Neuronal stem cell (in vitro differentiated cells): ENCODE measurements at regions not wholly inside any gene's neighbourhood (a gene's known extent, or its start where the extent isn't known, plus 50 kb on each side); places are given as distances from the start of the nearest gene placed in this dataset.

ENCODE experiments used
- DNase-seq: peaks from one replicate; pipeline ENCODE4 v3.0.0-alpha.2; 2013; ENCODE audit warnings: low spot score
- H2AFZ ChIP-seq: one replicate; pipeline ENCODE4 v1.6.1; 2013; ENCODE audit warnings: mild to moderate bottlenecking, low read length, inconsistent platforms
- H2AK5ac ChIP-seq: 2 replicates; pipeline ENCODE4 v1.6.1; 2013; ENCODE audit warnings: low read depth, mild to moderate bottlenecking, inconsistent platforms, low read length, moderate library complexity, mixed read lengths
- H2BK120ac ChIP-seq: 2 replicates; pipeline ENCODE4 v1.6.1; 2013; ENCODE audit warnings: low read depth, mild to moderate bottlenecking, inconsistent platforms, low read length, moderate library complexity, mixed read lengths
- H2BK12ac ChIP-seq: one replicate; pipeline ENCODE4 v1.6.1; 2013; ENCODE audit warnings: low read length, inconsistent platforms
- H2BK15ac ChIP-seq: 2 replicates; pipeline ENCODE4 v1.6.1; 2013; ENCODE audit warnings: mild to moderate bottlenecking, low read length, inconsistent platforms, mixed read lengths
- H2BK5ac ChIP-seq: one replicate; pipeline ENCODE4 v1.6.1; 2013; ENCODE audit warnings: inconsistent platforms, mild to moderate bottlenecking, low read length, moderate library complexity
- H3K14ac ChIP-seq: one replicate; pipeline ENCODE4 v1.6.1; 2013; ENCODE audit warnings: low read length, inconsistent platforms
- H3K18ac ChIP-seq: 2 replicates; pipeline ENCODE4 v1.6.1; 2013; ENCODE audit warnings: low read length, inconsistent platforms
- H3K23ac ChIP-seq: 2 replicates; pipeline ENCODE4 v1.6.1; 2013; ENCODE audit warnings: low read depth, mild to moderate bottlenecking, mixed read lengths, low read length, inconsistent platforms; ENCODE audit not compliant: poor library complexity
- H3K27ac ChIP-seq: replicated peaks from 3 replicates; pipeline ENCODE4 v1.5.1; 2013; ENCODE audit warnings: low read length, inconsistent platforms
- H3K27me3 ChIP-seq, 3 experiments: 2 replicates each; pipeline ENCODE4 v1.6.1; 2013; ENCODE audit warnings: low read length in 3 of 3, mild to moderate bottlenecking in 2 of 3, inconsistent platforms in 1 of 3, low read depth in 1 of 3, mixed read lengths in 1 of 3, moderate library complexity in 1 of 3; ENCODE audit not compliant: control insufficient read depth in 3 of 3, insufficient read depth in 3 of 3
- H3K36me3 ChIP-seq, 2 donors: replicated peaks in 1 of 2; 2 replicates each; pipeline ENCODE4 v1.6.1; 2013; ENCODE audit warnings: low read length in 2 of 2; ENCODE audit not compliant: control insufficient read depth in 2 of 2, insufficient read depth in 2 of 2
- H3K4ac ChIP-seq: 2 replicates; pipeline ENCODE4 v1.6.1; 2013; ENCODE audit warnings: inconsistent platforms, mild to moderate bottlenecking, low read length, moderate library complexity
- H3K4me1 ChIP-seq, 2 donors: 1 replicate in 1 of 2; 2 replicates in 1 of 2; pipeline ENCODE4 v1.6.1; 2013; ENCODE audit warnings: low read length in 2 of 2, low read depth in 1 of 2; ENCODE audit not compliant: control insufficient read depth in 2 of 2, insufficient read depth in 1 of 2
- H3K4me2 ChIP-seq: one replicate; pipeline ENCODE4 v1.6.1; 2013; ENCODE audit warnings: mild to moderate bottlenecking, low read length, inconsistent platforms; ENCODE audit not compliant: insufficient read depth, poor library complexity, severe bottlenecking
- H3K4me3 ChIP-seq, 2 donors: 2 replicates each; pipeline ENCODE4 v1.5.1; 2013; ENCODE audit warnings: low read length in 2 of 2, mild to moderate bottlenecking in 2 of 2, inconsistent platforms in 1 of 2, moderate library complexity in 1 of 2
- H3K79me1 ChIP-seq: one replicate; pipeline ENCODE4 v1.6.1; 2013; ENCODE audit warnings: low read depth, mild to moderate bottlenecking, inconsistent platforms, low read length, moderate library complexity
- H3K9ac ChIP-seq: one replicate; pipeline ENCODE4 v1.6.1; 2013; ENCODE audit warnings: mild to moderate bottlenecking, low read depth, low read length, inconsistent platforms; ENCODE audit not compliant: poor library complexity
- H3K9me3 ChIP-seq, 2 donors: replicated peaks in 1 of 2; 2 replicates each; pipeline versions ENCODE3 to v1.6.1; 2013; ENCODE audit warnings: low read length in 2 of 2, mild to moderate bottlenecking in 2 of 2, inconsistent platforms in 1 of 2, low read depth in 1 of 2, mixed read lengths in 1 of 2, moderate library complexity in 1 of 2; ENCODE audit not compliant: control insufficient read depth in 2 of 2, insufficient read depth in 1 of 2
- H4K8ac ChIP-seq: one replicate; pipeline ENCODE4 v1.6.1; 2013; ENCODE audit warnings: low read depth, mild to moderate bottlenecking, inconsistent platforms, low read length, moderate library complexity
- H4K91ac ChIP-seq: one replicate; pipeline ENCODE4 v1.6.1; 2013; ENCODE audit warnings: low read length, low read depth, mild to moderate bottlenecking, inconsistent platforms; ENCODE audit not compliant: poor library complexity
- WGBS, 2 donors: extraction: QIAGEN DNeasy Blood & Tissue Kit; methylation state at CpG; one replicate each; pipeline ENCODE4 v1.1.7; 2013; ENCODE audit warnings: missing lambda C conversion rate in 2 of 2, mixed read lengths in 1 of 2; ENCODE audit not compliant: insufficient read length in 2 of 2, insufficient replicate concordance in 1 of 2; ENCODE audit errors: extremely low coverage in 2 of 2; 5-methylcytosine and 5-hydroxymethylcytosine counted together

GRCh38 chr1:234960722-234961455 is 167.7 kb downstream of the TOMM20 start:
- H3K23ac ChIP-seq, result no peak overlapping the region
- H4K91ac ChIP-seq, result no peak overlapping the region
- H3K14ac ChIP-seq, result no peak overlapping the region
- peaks cover 29 to 61% of the 10 kb centered on the region in 2 donors for H3K4me1 ChIP-seq
- peak overlapping the region; percentile 2 for H2AFZ ChIP-seq
- no peaks in the 10 kb centered on the region for H3K79me1 ChIP-seq
- H2BK120ac ChIP-seq, result no peak overlapping the region
- H3K4ac ChIP-seq, result no peak overlapping the region
- no peaks in the 10 kb centered on the region for H3K27me3 ChIP-seq
- H3K4me3 ChIP-seq, result no peak overlapping the region
- no peak overlapping the region for H3K27ac ChIP-seq
- no peaks in the 10 kb centered on the region for H3K36me3 ChIP-seq
- H2BK12ac ChIP-seq, result no peak overlapping the region
- no peak overlapping the region for H2BK15ac ChIP-seq
- no peak overlapping the region for H3K18ac ChIP-seq
- H2AK5ac ChIP-seq, result no peak overlapping the region
- WGBS, 2 donors, result no CpG with 5 or more reads among the region's 17 CpGs
- no peak overlapping the region for H3K4me2 ChIP-seq
- H4K8ac ChIP-seq, result no peak overlapping the region
- H3K9me3 ChIP-seq, result no peaks in the 10 kb centered on the region
- H2BK5ac ChIP-seq, result no peak overlapping the region
- no peak for DNase-seq
- H3K9ac ChIP-seq, result no peak overlapping the region

GRCh38 chr1:234958706-234959657 is 169.7 kb downstream of the TOMM20 start:
- H3K4me2 ChIP-seq, result no peak overlapping the region
- DNase-seq, result no peak
- H3K14ac ChIP-seq, result no peak overlapping the region
- no peak overlapping the region for H3K9ac ChIP-seq
- H2BK15ac ChIP-seq, result peak overlapping the region; percentile 11
- no peak overlapping the region for H3K4me3 ChIP-seq
- no peaks in the 10 kb centered on the region for H3K27me3 ChIP-seq
- H2AFZ ChIP-seq, result peak overlapping the region; percentile 17
- H3K4me1 ChIP-seq, result peaks cover 39 to 80% of the 10 kb centered on the region in 2 donors
- H4K8ac ChIP-seq, result no peak overlapping the region
- H4K91ac ChIP-seq, result no peak overlapping the region
- no peak overlapping the region for H3K4ac ChIP-seq
- no peak overlapping the region for H3K23ac ChIP-seq
- no peaks in the 10 kb centered on the region for H3K79me1 ChIP-seq
- H3K36me3 ChIP-seq, result no peaks in the 10 kb centered on the region
- WGBS, 2 donors, result no CpG with 5 or more reads among the region's 21 CpGs
- H2BK120ac ChIP-seq, result no peak overlapping the region
- H3K18ac ChIP-seq, result peak overlapping the region; percentile 23
- no peak overlapping the region for H2BK5ac ChIP-seq
- no peaks in the 10 kb centered on the region for H3K9me3 ChIP-seq
- H2BK12ac ChIP-seq, result no peak overlapping the region
- no peak overlapping the region for H3K27ac ChIP-seq
- H2AK5ac ChIP-seq, result peak overlapping the region; percentile 18

- Histone ChIP-seq H3K36me3 (no peaks in the 10 kb centered on the region), H3K79me1 (no peaks in the 10 kb centered on the region), H3K23ac (no peak overlapping the region), H4K8ac (no peak overlapping the region), H3K27me3 (no peaks in the 10 kb centered on the region), H4K91ac (no peak overlapping the region), H2AFZ (peak overlapping the region; percentile 71), H2BK15ac (peak overlapping the region; percentile 11), H2BK5ac (peak overlapping the region; percentile 68), H3K4me3 (no peak overlapping the region), H2AK5ac (peak overlapping the region; percentile 37), H3K18ac (peak overlapping the region; percentile 22), H3K9ac (no peak overlapping the region), H3K14ac (no peak overlapping the region), H3K4me2 (no peak overlapping the region), H2BK120ac (no peak overlapping the region), H3K9me3 (no peaks in the 10 kb centered on the region), H3K4me1 (peaks cover 39 to 78% of the 10 kb centered on the region in 2 donors), H3K27ac (peak overlapping the region; percentile 89), H3K4ac (no peak overlapping the region), H2BK12ac (no peak overlapping the region)
- DNase-seq, result no peak
- WGBS, 2 donors, result no CpG with 5 or more reads among the region's 13 CpGs
Measured at GRCh38 chr1:234958066-234958705, 170.5 kb downstream of the TOMM20 start.
